HG02759 (cell line): ENCODE measurements at regions not wholly inside any gene's neighbourhood (a gene's known extent, or its start where the extent isn't known, plus 50 kb on each side); places are given as distances from the start of the nearest gene placed in this dataset.

ENCODE experiments used
- ATAC-seq: cut with Tn5 transposase; IDR thresholded peaks from one replicate; pipeline ENCODE4 v1.9.1; 2021; ENCODE audit warnings: mild to moderate bottlenecking, moderate library complexity; ENCODE audit not compliant: unreplicated experiment

DNA sequence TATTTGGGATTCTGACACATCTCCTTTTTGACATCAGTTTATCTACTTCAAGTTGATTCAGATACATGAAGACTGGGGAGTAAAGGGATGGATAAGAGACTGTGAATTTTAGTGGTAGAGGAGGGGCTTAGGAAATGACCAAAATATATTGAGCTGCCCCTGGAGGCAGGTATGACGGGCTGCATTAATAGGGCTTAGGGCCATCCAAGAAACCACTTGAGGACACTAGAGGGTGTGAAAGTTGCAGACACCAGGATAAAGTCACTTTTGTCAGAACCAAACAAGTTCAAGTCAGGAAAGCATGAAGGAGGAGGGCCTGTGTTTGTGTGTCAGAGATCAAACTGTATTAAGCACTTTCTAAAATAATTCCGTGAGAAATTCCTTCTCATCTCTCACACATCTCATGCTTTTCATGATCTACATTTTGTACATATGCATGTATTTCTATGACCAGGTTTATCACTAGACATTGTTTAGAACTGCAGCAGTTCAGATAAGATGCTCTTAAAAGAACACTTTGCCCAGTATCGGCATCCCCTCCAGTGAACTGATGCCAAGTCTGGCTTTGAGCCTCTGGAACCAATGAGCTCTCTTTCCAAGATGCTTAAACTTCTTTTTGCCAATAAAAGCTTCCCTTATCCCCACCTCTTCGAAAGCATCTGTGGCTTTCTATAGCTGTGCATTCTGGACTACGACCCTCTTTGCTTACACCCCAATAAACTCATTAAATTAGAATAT, 136.9 kb downstream of the SLC38A1 start:
- ATAC-seq, result no peak

DNA sequence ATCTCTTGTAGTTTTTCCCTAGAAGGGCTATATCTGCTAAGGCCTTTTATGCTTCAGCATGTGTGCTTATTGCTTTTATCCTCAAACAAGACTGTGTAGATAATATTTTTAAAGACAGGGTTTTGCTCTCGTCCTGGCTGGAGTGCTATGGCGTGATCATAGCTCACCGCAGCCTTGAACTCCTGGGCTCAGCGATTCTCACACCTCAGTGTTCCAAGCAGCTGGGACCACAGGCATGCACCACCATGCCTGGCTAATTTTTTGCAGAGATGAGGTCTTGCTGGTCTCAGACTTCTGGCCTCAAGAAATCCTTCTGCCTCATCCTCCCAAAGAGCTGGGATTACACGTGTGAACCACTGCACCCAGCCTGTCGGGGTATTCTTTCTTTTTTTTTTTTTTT, 137.3 kb upstream of the SCAF11 start:
- ATAC-seq, result no peak

DNA sequence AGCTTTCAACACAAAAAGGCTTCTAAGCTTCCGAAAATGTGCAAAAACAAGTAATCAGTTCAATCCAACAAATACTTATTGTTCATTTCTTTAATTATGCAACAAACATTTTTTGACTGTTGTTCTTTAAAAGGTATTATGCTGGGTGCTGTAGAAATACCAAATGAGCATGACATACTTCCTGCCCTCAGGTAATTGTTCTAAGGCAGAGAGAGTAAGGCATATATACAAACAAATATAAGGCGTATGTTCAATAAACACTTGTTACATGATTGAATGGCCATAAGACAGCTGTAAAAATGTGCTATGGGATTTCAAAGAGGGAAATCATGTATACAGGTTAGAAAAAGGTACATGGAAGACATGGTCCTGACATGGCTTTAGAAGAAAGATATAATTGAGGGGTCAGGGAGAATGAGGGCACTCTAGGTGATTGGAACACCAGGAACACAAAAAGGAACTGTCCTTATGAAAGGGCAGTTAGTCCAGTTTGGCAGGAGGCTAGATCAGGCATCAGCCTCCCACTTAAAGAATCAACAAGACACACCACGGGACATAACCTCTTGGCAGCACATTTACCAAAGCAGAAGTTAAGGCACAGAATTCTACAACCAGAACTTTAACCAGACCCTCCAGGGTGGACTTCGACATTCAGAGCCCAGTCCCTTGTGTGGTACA, 135.8 kb upstream of the SCAF11 start:
- ATAC-seq, result no peak

DNA sequence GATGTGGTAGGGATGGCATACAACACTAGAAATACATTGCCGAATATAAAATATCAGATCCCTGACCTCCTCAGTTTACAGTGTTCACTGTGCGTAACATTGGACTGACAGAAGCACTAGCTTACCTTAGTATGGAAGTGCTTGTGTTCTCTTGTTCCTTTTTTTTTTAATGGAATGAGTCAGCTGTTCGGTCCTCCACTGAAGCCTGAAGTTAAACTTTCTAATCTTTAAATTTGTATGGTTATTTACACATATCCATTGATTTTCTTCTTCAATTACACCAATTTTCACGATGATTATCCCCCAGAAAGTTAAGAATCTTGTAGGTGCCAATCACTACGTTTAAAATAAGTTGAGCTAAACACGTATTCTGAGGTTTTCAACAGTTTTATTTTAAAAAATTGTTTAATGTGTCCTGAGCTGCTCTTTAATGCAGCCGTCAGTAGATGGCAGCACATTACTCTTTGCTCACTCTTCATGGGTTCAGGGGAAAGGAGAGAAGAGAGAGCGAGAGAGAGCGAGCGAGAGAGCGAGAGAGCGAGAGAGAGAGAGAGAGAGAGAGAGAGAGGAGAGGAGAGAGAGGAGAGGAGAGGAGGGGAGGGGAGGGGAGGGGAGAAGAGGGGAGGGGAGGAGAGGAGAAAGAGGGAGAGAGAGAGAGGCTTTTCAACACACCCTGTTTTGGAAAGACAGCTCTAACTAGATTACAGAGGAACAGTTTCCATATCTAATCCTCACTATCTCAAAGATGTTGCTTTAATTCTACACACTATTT, 134.7 kb upstream of the SCAF11 start:
- ATAC-seq, result peak; percentile 73

DNA sequence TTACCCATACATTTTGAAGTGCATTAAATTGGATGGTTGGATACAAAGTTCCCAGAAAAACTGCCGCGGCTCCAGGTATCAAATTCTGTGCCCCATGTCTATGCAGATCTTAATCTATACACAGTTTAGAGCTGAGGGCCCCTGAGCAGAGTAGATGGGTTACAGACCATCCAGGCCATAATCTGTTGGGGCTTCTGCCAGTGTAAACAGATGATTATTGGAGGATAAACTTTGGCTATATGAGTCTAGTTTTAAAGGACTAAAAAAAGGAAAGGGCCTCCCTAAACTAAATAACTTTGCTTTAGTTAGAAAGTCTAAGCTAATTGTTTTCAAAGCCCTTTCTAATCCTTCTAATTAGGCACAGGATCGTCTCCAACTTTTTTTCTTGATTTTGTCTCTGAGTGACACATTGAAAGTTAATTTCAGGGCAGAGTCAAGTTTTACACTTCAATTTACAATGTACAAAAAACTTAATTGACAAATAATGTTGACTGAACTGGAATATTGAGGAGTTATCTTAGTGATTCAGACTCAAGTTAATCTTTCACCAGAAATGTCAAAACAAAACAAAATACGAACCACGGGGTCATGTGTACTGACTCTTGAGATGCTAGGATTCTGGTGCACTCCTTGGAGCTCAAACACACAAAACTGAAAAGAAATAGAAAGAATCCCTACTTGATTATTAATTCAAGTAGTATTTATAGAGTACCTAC, 133.9 kb upstream of the SCAF11 start:
- ATAC-seq, result peak; percentile 30

DNA sequence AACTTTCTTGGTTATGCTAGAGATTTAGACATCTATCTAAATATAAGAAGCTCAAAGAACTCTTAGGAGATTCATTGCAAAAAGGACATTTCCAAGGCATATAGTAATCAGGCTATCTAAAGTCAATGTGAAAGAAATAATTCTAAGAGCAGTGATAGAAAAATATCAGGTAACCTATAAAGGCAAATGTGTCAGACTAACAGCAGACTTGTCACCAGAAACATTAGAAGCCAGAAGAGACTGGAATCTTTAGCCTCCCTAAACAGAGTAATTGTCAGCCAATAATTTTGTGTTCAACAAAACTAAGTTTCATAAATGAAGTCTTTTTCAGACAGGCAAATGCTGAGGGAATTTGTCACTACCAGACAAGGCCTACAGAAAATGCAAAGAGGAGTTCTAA, 122.0 kb upstream of the SCAF11 start:
- ATAC-seq, result no peak

DNA sequence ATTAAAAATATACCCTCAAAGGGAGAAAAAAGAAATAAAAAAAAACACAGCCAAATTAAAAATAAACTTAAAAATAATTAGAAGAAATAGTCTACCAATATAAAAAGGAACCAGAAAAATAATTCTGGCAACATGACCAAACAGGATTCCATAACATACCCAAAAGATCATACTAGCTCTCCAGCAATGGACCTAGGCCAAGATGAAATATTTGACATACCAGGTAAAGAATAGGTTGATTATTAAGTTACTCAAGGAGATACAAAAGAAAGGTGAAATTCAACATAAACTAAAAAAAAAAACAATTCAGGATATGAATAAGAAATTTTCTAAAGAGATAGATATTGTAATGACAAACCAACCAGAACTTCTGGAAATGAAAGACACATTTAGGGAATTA, 121.3 kb upstream of the SCAF11 start:
- ATAC-seq, result no peak

DNA sequence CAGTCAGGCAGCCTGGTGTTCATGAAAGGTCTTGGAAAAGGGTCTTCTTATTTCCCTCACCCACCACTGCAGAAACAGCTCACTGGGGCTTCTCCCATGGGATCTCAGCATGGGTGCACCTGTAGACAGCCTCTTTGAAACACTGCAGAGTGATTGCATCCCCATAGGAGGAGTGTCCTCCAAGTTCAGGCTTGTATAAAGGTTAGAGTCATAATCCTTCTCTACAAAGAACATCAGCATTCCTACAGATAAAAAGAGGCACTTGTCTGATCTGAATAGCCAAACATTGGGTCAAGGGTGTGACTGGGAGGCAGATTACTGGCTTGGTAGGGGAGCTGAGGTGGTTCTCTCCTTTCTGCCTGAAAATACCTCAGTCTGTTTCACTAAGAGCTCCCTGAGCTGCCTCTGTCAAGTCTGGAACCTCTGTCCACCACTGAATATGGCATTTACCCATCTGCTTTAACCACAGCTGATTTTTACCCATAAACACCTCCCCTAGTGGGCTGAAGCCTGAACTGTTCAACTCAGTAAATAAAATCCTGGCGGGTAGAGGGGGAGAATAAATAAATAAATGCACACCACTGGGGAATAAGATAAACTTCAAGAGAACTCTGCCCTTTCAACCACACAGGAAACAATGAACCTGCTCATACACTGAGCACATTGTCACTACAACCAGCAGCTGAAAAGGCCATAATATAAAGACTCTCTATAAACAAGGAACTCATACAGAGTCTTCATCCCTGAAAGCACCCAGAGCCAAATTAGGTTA, 120.7 kb upstream of the SCAF11 start:
- no peak for ATAC-seq

DNA sequence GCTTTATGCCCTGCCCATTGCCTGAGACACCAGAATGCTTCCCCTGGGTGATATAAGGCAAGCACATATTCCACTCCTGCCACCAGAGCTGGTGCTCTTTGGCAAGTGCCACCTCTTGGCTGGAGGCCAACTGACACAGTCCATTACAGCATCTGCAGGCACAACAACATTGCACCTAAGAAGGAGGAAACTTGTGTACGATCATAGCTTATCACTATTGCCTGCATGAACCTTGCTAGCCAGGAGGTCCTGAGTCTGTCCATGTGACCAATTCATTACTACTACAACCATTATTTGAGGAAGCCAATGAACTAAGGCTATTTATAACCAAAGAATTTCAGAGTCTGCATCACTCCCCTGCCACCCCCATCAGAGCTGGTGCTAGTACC, 119.8 kb upstream of the SCAF11 start:
- ATAC-seq, result no peak

DNA sequence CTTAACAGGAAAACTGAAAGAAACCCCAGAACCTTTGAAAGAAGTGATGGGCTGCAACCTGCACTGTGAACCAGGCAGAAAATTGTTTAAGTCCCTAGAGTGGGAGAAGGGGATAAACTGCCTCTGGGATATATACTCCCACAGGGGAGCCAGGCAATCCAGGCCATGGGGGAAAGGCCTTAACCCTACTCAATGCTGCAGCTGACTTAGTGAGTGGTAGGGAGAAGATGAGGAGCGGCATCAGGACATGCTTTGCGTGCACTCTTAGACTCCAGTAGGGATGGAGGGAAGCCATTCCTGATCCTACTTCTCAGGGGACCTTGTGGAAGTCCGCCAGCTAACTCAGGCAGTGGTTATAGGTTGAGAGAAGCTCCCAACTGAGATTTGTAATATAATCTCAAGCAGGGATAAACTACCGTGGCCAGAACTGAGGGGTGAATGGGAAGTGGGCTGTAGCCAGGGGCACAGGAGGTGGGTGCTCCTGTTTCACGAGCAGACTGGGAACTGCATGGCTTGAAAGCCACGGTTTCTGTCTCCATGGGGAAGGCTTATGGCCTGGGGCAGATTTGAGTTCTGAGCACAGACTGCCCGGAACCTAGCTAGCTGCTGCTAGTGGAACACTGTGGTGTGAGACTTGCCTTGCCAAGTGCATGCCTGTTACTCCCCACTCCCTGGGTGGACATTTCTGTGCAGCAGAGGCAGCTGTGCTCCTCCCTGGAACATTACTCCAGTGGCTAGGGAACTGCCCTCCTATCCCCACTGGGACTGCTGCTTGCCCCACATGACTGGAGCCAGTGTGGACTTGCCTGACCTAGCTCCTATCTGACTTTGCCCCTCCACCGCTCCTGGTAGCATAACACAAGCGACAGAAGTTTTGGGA, 119.2 kb upstream of the SCAF11 start:
- no peak for ATAC-seq

DNA sequence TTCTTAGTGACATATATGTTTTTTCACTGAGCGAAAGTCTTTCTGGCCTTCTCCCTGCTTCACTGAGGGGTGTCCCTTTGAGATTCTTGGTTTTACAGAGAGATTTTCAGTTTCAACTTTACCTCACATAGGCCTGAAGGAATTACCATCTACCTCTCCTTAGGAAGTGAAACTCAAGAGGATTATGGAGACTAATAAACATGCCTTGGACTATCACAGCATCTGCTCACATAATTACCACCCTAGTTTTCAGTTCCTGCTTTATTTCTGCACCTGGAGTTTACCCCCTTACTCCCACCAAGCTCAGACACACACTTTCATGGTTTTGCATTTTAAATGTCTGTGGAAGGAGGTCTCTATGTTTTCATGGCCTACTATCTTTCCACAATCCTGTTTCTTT, 118.3 kb upstream of the SCAF11 start:
- ATAC-seq, result peak; percentile 84

DNA sequence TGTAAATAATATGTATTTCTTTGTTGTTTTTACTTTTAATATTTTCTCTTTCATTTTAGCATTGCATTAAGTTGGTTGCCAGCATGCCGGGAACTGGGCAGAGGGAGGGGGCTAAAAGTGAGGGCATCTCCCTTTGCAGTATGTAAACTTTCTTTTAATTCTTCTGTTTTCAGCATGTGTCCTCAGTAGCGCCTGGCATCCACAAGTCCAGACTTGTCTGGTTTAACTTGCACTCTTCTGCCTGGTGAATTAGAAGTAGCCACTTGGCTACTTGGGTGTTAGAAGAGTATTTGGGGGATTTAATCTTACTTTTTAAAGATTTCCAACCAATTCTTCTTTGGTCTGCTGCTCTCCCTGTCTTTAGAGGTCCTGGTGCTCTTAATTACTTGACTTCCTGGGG, 117.2 kb upstream of the SCAF11 start:
- ATAC-seq, result no peak

DNA sequence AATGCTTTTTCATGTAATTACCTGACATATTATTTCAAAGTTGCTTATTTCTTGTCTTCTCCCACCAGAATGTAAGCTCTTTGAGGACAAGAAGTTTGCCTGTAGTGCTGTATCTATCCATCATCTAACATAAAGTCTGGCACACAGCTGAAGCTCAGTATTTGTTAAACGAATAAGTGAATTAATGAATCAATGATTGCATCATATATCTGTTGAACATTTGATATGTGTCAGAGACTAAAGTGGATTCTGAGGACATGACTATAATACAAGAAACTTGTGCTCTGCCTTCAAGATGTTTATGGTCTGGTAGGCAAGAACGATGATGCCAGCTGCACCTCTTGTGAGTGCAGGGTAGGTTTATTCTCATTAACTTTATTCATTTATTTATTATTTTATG, 115.4 kb upstream of the SCAF11 start:
- no peak for ATAC-seq

DNA sequence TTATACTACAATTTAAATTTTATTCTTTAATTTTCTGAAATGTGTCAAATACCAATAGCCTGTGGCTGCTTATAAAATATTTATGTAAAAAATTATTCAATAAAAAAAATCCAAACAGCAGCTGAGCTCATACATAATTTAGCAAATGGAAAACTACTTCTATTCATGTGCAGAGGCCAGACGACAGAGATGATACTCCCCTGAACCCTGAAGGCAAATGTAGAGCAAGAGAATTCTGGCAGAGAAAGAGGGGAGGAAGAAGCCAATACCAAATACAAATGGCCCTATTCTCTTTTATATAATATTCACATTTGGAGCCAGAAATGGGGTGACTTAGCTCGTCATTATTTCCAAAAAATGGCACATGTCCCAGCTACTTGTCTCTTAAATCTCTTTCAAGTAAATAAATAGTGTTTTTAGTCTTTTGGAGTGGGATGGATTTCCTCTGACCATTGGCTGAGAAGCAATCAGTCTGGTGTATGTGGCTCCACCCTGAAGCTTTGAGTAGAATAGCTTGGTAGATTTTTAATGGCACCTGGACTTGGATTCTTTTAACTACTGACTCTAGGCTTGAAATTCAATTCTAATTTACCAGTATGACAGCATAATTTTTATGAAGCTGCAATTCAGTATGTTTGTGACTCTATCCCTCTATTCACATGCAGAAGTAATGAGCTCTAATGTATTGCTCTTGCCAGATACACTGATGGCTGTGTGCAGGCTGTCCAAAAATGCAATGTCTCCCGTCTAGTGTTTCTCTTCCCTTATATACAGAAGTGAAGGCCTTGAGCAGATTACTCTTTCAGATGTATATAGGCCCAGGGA, 113.4 kb upstream of the SCAF11 start:
- no peak for ATAC-seq

DNA sequence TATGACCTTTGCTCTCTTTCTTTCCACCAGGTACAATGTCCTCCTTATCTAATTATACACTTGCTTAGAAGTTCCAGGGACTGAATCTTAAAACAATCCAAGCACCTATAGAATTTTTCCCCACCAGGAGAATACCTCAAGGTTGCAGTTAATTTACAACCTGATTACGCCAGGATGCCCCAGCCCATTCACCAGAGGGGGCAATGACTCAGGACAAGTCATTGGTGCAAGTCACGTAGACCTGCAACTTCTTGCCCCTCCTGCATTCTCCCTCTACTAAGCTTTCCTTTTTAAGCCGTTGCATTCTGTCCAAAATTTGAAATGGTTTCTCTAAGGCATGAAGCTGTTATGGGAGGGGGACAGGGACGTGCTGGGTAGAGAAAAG, 111.1 kb upstream of the SCAF11 start:
- ATAC-seq, result no peak

DNA sequence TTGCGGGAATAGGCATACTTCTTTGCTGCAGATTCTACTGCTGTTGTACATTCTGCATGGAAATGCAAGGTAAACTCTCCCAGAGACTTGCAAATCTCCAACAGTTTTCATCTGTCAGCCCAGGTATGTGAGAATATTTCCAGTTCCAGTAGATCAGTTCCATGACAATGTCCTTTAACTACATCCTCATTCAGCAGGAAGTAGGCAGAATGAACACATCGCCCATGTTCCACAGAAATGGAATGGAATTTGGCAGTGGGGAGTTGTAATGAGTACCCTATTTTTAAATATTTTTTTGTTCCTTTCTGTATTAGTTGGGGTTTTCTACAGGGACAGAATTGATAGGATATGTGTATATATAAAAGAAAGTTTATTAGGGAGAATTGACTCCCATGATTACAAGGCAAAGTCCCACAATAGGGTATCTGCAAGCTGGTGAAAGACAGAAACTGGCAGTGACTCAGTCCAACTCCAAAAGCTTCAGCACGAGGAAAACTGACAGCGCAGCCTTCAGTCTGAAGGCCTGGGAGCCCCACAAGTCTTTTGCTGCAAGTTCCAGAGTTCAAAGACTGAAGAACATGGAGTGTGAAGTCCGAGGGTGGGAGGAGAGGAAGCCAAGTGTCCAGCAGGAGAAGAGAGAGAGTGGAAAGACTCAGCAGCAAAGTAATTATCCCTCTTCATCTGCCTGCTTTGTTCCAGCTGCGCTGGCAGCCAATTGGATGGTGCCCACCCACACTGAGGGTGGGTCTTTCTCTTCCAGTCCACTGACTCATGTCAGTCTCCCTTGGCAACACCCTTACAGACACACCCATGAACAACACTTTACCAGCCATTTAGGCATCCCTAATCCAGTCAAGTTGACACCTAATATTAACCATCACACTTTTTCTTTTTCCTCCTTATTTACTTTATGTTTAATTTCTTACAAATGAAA, 110.4 kb upstream of the SCAF11 start:
- ATAC-seq, result no peak

DNA sequence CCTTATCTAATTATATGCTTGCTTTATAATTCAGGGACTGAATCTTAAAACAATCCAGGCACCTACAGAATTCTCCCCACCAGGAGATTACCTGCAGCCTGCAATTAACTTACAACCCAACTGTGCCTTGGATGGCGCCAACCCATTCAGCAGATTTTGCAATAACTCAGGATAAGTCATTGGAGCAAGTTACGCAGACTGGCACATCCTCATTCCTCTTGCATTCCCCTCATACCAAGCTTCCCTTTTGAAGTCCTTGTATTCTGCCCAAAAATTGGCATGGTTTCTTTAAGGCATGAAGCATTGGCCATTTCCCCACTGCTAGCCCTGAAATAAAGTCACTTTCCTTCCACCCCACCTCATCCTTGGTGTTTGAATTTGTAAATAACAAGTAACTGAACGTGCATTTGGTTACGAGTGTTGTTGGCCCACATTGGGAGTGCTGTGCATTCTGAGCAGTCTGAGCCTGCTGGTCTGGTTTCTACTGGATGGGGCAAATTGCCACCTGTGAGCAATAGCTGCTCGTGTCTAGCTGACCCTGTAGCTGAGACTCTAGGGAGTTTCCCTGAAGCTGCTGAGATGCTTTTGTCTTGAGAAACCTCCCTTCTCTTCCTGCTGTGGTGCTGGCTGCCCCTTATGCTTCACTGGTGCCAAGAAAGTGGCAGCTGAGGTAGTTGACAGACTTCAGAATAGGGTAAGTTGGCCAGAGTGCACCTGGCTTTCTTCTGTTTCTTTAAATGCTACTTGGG, 99.2 kb upstream of the SCAF11 start:
- no peak for ATAC-seq
